Endodermal cell (in vitro differentiated cells): ENCODE measurements at regions not wholly inside any gene's neighbourhood (a gene's known extent, or its start where the extent isn't known, plus 50 kb on each side); places are given as distances from the start of the nearest gene placed in this dataset.

Experiments used
- DNase-seq: peaks from one replicate; pipeline ENCODE4 v3.0.0-alpha.2; 2017
- H3K27ac ChIP-seq: 2 replicates; pipeline ENCODE4 v1.5.1; 2013; ENCODE audit warnings: mild to moderate bottlenecking, low read depth, low read length, moderate library complexity
- H3K27me3 ChIP-seq: 2 replicates; pipeline ENCODE4 v1.6.1; 2013; ENCODE audit warnings: mild to moderate bottlenecking, low read length, moderate library complexity; ENCODE audit not compliant: insufficient read depth, control insufficient read depth, poor library complexity, severe bottlenecking
- H3K36me3 ChIP-seq: 2 replicates; pipeline ENCODE4 v1.7.0; 2013; ENCODE audit warnings: mild to moderate bottlenecking, low read length, moderate library complexity; ENCODE audit not compliant: control insufficient read depth, insufficient read depth
- H3K4me1 ChIP-seq: one replicate; pipeline ENCODE4 v1.7.0; 2013; ENCODE audit warnings: low read length; ENCODE audit not compliant: control insufficient read depth, insufficient read depth
- H3K4me3 ChIP-seq: 2 replicates; pipeline ENCODE4 v1.5.1; 2013; ENCODE audit warnings: mild to moderate bottlenecking, low read length, moderate library complexity
- H3K9ac ChIP-seq: 2 replicates; pipeline ENCODE4 v1.6.1; 2013; ENCODE audit warnings: mild to moderate bottlenecking, low read length, moderate library complexity; ENCODE audit not compliant: poor library complexity, severe bottlenecking; ENCODE audit errors: extremely low read depth
- H3K9me3 ChIP-seq: 2 replicates; pipeline ENCODE4 v1.6.1; 2013; ENCODE audit warnings: mild to moderate bottlenecking, low read length, moderate library complexity; ENCODE audit not compliant: control insufficient read depth
- H3K27ac Mint-ChIP-seq: 2 replicates; pipeline ENCODE4 v1.8.0; 2020; ENCODE audit warnings: mixed read lengths
- H3K27me3 Mint-ChIP-seq: 2 replicates; pipeline ENCODE4 v1.8.0; 2021; ENCODE audit warnings: mild to moderate bottlenecking, mixed read lengths; ENCODE audit not compliant: insufficient read depth
- H3K36me3 Mint-ChIP-seq: 2 replicates; pipeline ENCODE4 v1.8.0; 2020; ENCODE audit warnings: low read depth, mixed read lengths
- H3K4me1 Mint-ChIP-seq: 2 replicates; pipeline ENCODE4 v1.8.0; 2020; ENCODE audit warnings: mixed read lengths
- H3K4me3 Mint-ChIP-seq: 2 replicates; pipeline ENCODE4 v1.8.0; 2020; ENCODE audit warnings: mild to moderate bottlenecking, moderate library complexity, mixed read lengths
- H3K9me3 Mint-ChIP-seq: 2 replicates; pipeline ENCODE4 v1.8.0; 2020; ENCODE audit warnings: mild to moderate bottlenecking, mixed read lengths
- WGBS, 2 experiments: methylation state at CpG; one replicate each; pipeline versions ENCODE4 v1.1.5 to v1.1.7; 2013; ENCODE audit warnings: missing lambda C conversion rate in 2 of 2, mixed read lengths in 1 of 2; ENCODE audit not compliant: insufficient coverage in 1 of 2, insufficient read length in 1 of 2; 5-methylcytosine and 5-hydroxymethylcytosine counted together
- TF ChIP-seq, protein P1 (sequence below): fragments of 200-600 bp; sonication (generic); conservative IDR thresholded peaks from 2 replicates; pipeline ENCODE4 v1.5.0; 2021; ENCODE audit warnings: antibody characterized with exemption, mild to moderate bottlenecking

DNA sequence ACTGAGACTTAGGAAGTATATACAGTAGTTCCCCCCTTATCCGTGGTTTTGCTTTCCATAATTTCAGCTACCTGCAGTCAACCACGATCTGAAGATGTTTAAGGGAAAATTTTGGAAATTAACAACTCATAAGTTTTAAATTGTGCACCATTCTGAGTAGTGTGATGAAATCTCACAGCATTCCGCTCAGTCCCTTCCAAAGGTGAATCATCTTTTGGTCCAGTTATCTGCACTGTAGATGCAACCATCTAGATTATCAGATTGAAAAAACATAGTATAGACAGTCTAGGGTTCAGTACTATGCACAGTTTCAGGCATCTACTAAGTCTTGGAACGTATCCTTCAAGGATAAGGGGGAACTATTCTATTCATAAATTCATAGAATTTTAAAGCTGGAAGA is 109.0 kb downstream of the ANXA3 start:
- WGBS, 2 experiments: 89 to 100% methylated on average over 2 to 4 of the region's 4 CpGs
- Histone ChIP-seq H3K36me3 (no peaks in the 10 kb centered on the region), H3K9ac (no peak overlapping the region), H3K27ac (no peak overlapping the region), H3K4me1 (peaks cover 19% of the 10 kb centered on the region), H3K4me3 (no peak overlapping the region), H3K27me3 (no peaks in the 10 kb centered on the region), H3K9me3 (no peaks in the 10 kb centered on the region)
- H3K27me3 Mint-ChIP-seq: no peaks in the 10 kb centered on the region
- no peaks in the 10 kb centered on the region for H3K9me3 Mint-ChIP-seq
- DNase-seq: no peak
- H3K4me1 Mint-ChIP-seq: peaks cover 45% of the 10 kb centered on the region
- H3K4me3 Mint-ChIP-seq: no peak overlapping the region
- no peak overlapping the region for H3K27ac Mint-ChIP-seq
- no peaks in the 10 kb centered on the region for H3K36me3 Mint-ChIP-seq
- TF ChIP-seq, protein P1, sequence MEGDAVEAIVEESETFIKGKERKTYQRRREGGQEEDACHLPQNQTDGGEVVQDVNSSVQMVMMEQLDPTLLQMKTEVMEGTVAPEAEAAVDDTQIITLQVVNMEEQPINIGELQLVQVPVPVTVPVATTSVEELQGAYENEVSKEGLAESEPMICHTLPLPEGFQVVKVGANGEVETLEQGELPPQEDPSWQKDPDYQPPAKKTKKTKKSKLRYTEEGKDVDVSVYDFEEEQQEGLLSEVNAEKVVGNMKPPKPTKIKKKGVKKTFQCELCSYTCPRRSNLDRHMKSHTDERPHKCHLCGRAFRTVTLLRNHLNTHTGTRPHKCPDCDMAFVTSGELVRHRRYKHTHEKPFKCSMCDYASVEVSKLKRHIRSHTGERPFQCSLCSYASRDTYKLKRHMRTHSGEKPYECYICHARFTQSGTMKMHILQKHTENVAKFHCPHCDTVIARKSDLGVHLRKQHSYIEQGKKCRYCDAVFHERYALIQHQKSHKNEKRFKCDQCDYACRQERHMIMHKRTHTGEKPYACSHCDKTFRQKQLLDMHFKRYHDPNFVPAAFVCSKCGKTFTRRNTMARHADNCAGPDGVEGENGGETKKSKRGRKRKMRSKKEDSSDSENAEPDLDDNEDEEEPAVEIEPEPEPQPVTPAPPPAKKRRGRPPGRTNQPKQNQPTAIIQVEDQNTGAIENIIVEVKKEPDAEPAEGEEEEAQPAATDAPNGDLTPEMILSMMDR: no peak

DNA sequence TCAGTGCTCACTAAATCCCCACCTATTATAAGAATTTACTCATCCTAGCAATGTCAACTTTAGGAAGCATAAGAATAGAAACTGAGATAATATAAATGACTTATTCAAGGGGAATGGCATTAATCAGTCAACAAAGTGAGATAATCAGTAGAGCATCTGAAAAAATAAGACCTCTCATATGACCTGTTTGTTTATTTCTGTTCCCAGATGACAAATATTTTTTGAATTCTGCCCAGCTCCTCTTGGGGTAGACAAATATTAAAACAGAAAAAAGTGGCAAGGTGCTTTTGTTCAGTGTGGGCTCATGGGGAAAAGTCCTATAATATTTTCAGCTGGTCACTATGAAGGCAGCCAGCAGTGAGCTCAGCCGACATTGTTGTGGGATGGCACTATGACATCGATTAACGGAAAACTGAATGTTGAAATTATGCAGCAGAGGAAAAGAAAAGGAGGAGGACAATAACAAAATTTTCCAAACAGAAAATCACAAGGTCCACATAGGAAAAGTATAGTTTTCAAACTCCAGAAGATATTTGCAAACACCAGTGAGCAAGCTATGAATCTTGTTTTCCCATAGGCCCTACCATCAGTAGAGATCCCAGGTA is 109.6 kb downstream of the ANXA3 start:
- Mint-ChIP-seq H3K27me3 (no peaks in the 10 kb centered on the region), H3K36me3 (no peaks in the 10 kb centered on the region), H3K4me1 (peaks cover 48% of the 10 kb centered on the region), H3K27ac (peak overlapping the region; percentile 21), H3K9me3 (no peaks in the 10 kb centered on the region), H3K4me3 (no peak overlapping the region)
- no peak overlapping the region for H3K9ac ChIP-seq
- H3K36me3 ChIP-seq: no peaks in the 10 kb centered on the region
- 96% methylated on average over 3 of the region's 3 CpGs; no CpG with 5 or more reads in 1 of the 2 experiments for WGBS, 2 experiments
- H3K27me3 ChIP-seq: no peaks in the 10 kb centered on the region
- H3K9me3 ChIP-seq: no peaks in the 10 kb centered on the region
- no peak overlapping the region for H3K4me3 ChIP-seq
- no peak overlapping the region for H3K27ac ChIP-seq
- no peak for DNase-seq
- peaks cover 19% of the 10 kb centered on the region for H3K4me1 ChIP-seq
- TF ChIP-seq, protein P1: no peak

DNA sequence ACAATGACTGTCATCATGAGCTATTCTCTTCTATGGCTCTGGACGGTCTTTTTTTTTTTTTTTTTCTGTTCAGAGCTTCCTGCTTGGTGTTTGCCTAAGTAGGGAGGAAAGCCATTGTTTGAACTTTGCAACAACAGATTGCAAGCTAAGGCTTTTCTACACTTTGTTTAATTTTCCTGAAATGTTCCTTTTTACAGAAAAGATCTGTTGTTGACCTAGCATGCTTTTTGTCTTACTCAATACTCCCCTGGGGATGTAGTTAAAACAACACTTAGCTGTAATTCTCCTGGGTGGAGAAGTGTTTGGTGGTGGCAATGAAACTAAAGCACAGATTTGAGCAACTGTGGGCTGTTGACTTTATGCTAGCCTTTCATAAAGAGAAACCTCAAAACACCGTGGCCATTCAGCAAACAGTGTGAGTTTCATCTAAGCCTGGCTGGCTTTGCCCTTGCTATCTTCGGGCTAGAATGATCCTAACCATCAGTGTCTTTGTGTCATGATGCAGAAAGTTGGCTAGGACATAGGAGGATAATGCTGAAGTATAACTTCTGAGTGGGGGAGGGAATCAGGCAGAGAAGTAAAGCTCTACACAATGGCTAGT is 110.5 kb downstream of the ANXA3 start:
- Mint-ChIP-seq H3K4me3 (peak overlapping the region; percentile 6), H3K27ac (peak overlapping the region; percentile 79), H3K4me1 (peaks cover 46% of the 10 kb centered on the region), H3K9me3 (no peaks in the 10 kb centered on the region), H3K27me3 (no peaks in the 10 kb centered on the region), H3K36me3 (no peaks in the 10 kb centered on the region)
- Histone ChIP-seq H3K9ac (no peak overlapping the region), H3K27me3 (no peaks in the 10 kb centered on the region), H3K9me3 (no peaks in the 10 kb centered on the region), H3K4me3 (peak overlapping the region; percentile 34), H3K4me1 (peaks cover 19% of the 10 kb centered on the region), H3K27ac (no peak overlapping the region), H3K36me3 (no peaks in the 10 kb centered on the region)
- 20 to 70% methylated on average over 1 to 3 of the region's 3 CpGs for WGBS, 2 experiments
- no peak for DNase-seq
- TF ChIP-seq, protein P1: no peak
